A673 (cell line): ENCODE measurements at regions not wholly inside any gene's neighbourhood (a gene's known extent, or its start where the extent isn't known, plus 50 kb on each side); places are given as distances from the start of the nearest gene placed in this dataset.

Experiments
- BruUV-seq: library from RNA; stranded (reverse); fragments of 400-500 nt; replicated peaks from 2 replicates; lab custom pipeline; 2021; lab: Mats Ljungman, UMichigan
- CTCF ChIA-PET: fragments of 300-600 bp; sonication (Branson Sonifier 250); formaldehyde crosslinking; loops from one replicate; lab custom pipeline; 2022; ENCODE audit warnings: antibody characterized with exemption; lab: Charles Lee
- POLR2A ChIA-PET: fragments of 300-600 bp; sonication (Branson Sonifier 250); formaldehyde crosslinking; loops from one replicate; lab custom pipeline; 2022; ENCODE audit warnings: antibody characterized with exemption; ENCODE audit not compliant: low non-redundant PET; lab: Charles Lee
- DNase-seq: peaks from one replicate; pipeline ENCODE4 v3.0.0-alpha.2; 2015; ENCODE audit warnings: low spot score
- H3K27ac ChIP-seq: fragments of 200-600 bp; sonication (generic); 2 replicates; pipeline ENCODE4 v1.5.1; 2016; ENCODE audit warnings: mixed run types, low read depth, mild to moderate bottlenecking, mixed read lengths, antibody characterized with exemption, low read length; ENCODE audit not compliant: poor library complexity, severe bottlenecking
- H3K27me3 ChIP-seq: fragments of 200-600 bp; sonication (generic); replicated peaks from 2 replicates; pipeline ENCODE4 v1.6.1; 2017; ENCODE audit warnings: mixed run types, low read depth, mild to moderate bottlenecking, mixed read lengths, antibody characterized with exemption, low read length; ENCODE audit not compliant: insufficient read depth, poor library complexity
- H3K36me3 ChIP-seq: fragments of 200-600 bp; sonication (generic); 2 replicates; pipeline ENCODE4 v1.6.1; 2016; ENCODE audit warnings: mixed run types, mild to moderate bottlenecking, mixed read lengths, antibody characterized with exemption, low read length; ENCODE audit not compliant: insufficient read depth, poor library complexity, severe bottlenecking
- H3K4me1 ChIP-seq: fragments of 200-600 bp; sonication (generic); 2 replicates; pipeline ENCODE4 v1.6.1; 2017; ENCODE audit warnings: mixed run types, mild to moderate bottlenecking, mixed read lengths, antibody characterized with exemption, low read length; ENCODE audit not compliant: insufficient read depth, poor library complexity, severe bottlenecking
- H3K4me3 ChIP-seq: fragments of 200-600 bp; sonication (generic); 2 replicates; pipeline ENCODE4 v1.5.1; 2016; ENCODE audit warnings: low read depth, mixed run types, mild to moderate bottlenecking, mixed read lengths, low read length; ENCODE audit not compliant: poor library complexity, severe bottlenecking
- H3K9me3 ChIP-seq: fragments of 200-600 bp; sonication (generic); 2 replicates; pipeline ENCODE4 v1.6.1; 2016; ENCODE audit warnings: mixed run types, low read depth, mild to moderate bottlenecking, mixed read lengths, antibody characterized with exemption, low read length; ENCODE audit not compliant: poor library complexity, severe bottlenecking
- CTCF ChIP-seq: fragments of 300-800, 200-600 bp; sonication (generic); conservative IDR thresholded peaks from 2 replicates; pipeline ENCODE4 v1.5.1; 2017; ENCODE audit warnings: low read depth, mild to moderate bottlenecking, antibody characterized with exemption, low read length, moderate library complexity, mixed read lengths
- EZH2 ChIP-seq: fragments of 200-600 bp; sonication (generic); IDR thresholded peaks from 2 replicates; pipeline ENCODE4 v1.6.1; 2017; ENCODE audit warnings: borderline replicate concordance, low read depth, mild to moderate bottlenecking, mixed read lengths, antibody characterized with exemption, low read length; ENCODE audit not compliant: poor library complexity, severe bottlenecking
- intact Hi-C: fragments of 100-400 bp; cut with micrococcal nuclease; formaldehyde crosslinking; loops from one replicate; pipeline ENCODE4 v1.10.0; 2022; ENCODE audit not compliant: unreplicated experiment

GRCh38 chr14:97029800-97030199 is 232.6 kb downstream of the VRK1 start:
- no peaks in the 10 kb centered on the region for H3K36me3 ChIP-seq
- intact Hi-C loops, result no loop called here
- H3K9me3 ChIP-seq, result no peaks in the 10 kb centered on the region
- CTCF ChIA-PET, result no interaction called here
- H3K4me1 ChIP-seq, result peaks cover 4% of the 10 kb centered on the region
- H3K27me3 ChIP-seq, result no peaks in the 10 kb centered on the region
- no peak overlapping the region for H3K27ac ChIP-seq
- POLR2A ChIA-PET, result no interaction called here
- BruUV-seq, result no TSS peak
- DNase-seq, result no peak
- TF ChIP-seq CTCF, result no peak
- no peak for TF ChIP-seq EZH2
- H3K4me3 ChIP-seq, result no peak overlapping the region

GRCh38 chr14:97031530-97031929 is 234.3 kb downstream of the VRK1 start:
- DNase-seq, result no peak
- BruUV-seq, result no TSS peak
- H3K4me1 ChIP-seq, result peaks cover 10% of the 10 kb centered on the region
- TF ChIP-seq CTCF, result no peak
- TF ChIP-seq EZH2, result no peak
- intact Hi-C loops, result no loop called here
- H3K27ac ChIP-seq, result no peak overlapping the region
- H3K27me3 ChIP-seq, result no peaks in the 10 kb centered on the region
- no peak overlapping the region for H3K4me3 ChIP-seq
- CTCF ChIA-PET, result no interaction called here
- no peaks in the 10 kb centered on the region for H3K36me3 ChIP-seq
- POLR2A ChIA-PET, result no interaction called here
- no peaks in the 10 kb centered on the region for H3K9me3 ChIP-seq

- Histone ChIP-seq H3K4me3 (no peak overlapping the region), H3K36me3 (no peaks in the 10 kb centered on the region), H3K9me3 (no peaks in the 10 kb centered on the region), H3K27ac (no peak overlapping the region), H3K27me3 (no peaks in the 10 kb centered on the region), H3K4me1 (peaks cover 15% of the 10 kb centered on the region)
- no TSS peak for BruUV-seq
- no peak for TF ChIP-seq EZH2
- no peak for TF ChIP-seq CTCF
- no peak for DNase-seq
- CTCF ChIA-PET, result no interaction called here
- POLR2A ChIA-PET, result no interaction called here
- intact Hi-C loops, result no loop called here
Observed at GRCh38 chr14:97033556-97034081, 236.4 kb downstream of the VRK1 start.
